ENCODE measurements at regions not wholly inside any gene's neighbourhood (a gene's known extent, or its start where the extent isn't known, plus 50 kb on each side); places are given as distances from the start of the nearest gene placed in this dataset.

DNA sequence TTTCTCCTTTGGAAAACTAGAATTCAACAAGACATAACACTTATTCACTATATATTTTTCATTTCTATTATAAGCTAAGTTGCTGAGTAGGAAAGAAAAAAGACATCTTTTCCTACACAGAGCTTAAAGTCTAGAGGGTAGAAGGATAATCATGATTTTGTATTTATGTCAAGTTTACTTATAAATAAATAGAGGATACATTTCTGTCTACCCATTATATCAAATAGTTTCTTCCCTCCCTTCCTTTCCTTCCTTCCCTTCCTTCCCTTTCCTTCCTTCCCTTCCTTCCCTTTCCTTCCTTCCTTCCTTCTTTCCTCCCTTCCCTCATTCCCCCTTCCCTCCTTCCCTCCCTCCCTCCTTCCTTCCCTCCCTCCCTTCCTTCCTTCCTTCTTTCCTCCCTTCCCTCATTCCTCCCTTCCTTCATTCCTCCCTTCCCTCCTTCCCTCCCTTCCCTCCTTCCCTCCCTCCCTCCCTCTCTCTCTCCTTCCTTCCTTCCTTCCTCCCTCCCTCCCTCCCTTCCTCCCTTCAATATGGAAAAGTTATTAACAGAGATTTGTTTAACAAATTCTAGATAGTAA is 308.4 kb upstream of the COL3A1 start:
- TF ChIP-seq CTCF (IDR thresholded peaks at IDR 0.05) (no peak), IRF2 (CRISPR knock-in tag; IDR thresholded peaks at IDR 0.05; ENCODE audit: borderline replicate concordance, low read depth) (no peak), ZNF138 (CRISPR knock-in tag; conservative IDR thresholded peaks at IDR 0.05) (no peak)
- TF ChIP-seq, protein P1, sequence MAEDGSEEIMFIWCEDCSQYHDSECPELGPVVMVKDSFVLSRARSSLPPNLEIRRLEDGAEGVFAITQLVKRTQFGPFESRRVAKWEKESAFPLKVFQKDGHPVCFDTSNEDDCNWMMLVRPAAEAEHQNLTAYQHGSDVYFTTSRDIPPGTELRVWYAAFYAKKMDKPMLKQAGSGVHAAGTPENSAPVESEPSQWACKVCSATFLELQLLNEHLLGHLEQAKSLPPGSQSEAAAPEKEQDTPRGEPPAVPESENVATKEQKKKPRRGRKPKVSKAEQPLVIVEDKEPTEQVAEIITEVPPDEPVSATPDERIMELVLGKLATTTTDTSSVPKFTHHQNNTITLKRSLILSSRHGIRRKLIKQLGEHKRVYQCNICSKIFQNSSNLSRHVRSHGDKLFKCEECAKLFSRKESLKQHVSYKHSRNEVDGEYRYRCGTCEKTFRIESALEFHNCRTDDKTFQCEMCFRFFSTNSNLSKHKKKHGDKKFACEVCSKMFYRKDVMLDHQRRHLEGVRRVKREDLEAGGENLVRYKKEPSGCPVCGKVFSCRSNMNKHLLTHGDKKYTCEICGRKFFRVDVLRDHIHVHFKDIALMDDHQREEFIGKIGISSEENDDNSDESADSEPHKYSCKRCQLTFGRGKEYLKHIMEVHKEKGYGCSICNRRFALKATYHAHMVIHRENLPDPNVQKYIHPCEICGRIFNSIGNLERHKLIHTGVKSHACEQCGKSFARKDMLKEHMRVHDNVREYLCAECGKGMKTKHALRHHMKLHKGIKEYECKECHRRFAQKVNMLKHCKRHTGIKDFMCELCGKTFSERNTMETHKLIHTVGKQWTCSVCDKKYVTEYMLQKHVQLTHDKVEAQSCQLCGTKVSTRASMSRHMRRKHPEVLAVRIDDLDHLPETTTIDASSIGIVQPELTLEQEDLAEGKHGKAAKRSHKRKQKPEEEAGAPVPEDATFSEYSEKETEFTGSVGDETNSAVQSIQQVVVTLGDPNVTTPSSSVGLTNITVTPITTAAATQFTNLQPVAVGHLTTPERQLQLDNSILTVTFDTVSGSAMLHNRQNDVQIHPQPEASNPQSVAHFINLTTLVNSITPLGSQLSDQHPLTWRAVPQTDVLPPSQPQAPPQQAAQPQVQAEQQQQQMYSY (CRISPR knock-in tag; IDR thresholded peaks at IDR 0.05) = no peak
- TF ChIP-seq, protein P2, sequence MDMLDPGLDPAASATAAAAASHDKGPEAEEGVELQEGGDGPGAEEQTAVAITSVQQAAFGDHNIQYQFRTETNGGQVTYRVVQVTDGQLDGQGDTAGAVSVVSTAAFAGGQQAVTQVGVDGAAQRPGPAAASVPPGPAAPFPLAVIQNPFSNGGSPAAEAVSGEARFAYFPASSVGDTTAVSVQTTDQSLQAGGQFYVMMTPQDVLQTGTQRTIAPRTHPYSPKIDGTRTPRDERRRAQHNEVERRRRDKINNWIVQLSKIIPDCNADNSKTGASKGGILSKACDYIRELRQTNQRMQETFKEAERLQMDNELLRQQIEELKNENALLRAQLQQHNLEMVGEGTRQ (CRISPR knock-in tag; IDR thresholded peaks at IDR 0.05) = no peak
- TF ChIP-seq, protein P3, sequence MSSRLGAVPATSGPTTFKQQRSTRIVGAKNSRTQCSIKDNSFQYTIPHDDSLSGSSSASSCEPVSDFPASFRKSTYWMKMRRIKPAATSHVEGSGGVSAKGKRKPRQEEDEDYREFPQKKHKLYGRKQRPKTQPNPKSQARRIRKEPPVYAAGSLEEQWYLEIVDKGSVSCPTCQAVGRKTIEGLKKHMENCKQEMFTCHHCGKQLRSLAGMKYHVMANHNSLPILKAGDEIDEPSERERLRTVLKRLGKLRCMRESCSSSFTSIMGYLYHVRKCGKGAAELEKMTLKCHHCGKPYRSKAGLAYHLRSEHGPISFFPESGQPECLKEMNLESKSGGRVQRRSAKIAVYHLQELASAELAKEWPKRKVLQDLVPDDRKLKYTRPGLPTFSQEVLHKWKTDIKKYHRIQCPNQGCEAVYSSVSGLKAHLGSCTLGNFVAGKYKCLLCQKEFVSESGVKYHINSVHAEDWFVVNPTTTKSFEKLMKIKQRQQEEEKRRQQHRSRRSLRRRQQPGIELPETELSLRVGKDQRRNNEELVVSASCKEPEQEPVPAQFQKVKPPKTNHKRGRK (CRISPR knock-in tag; IDR thresholded peaks at IDR 0.05; ENCODE audit: borderline replicate concordance) = no peak

Measured in WTC11 (cell line).